ENCODE measurements at regions not wholly inside any gene's neighbourhood (a gene's known extent, or its start where the extent isn't known, plus 50 kb on each side); places are given as distances from the start of the nearest gene placed in this dataset.

DNA sequence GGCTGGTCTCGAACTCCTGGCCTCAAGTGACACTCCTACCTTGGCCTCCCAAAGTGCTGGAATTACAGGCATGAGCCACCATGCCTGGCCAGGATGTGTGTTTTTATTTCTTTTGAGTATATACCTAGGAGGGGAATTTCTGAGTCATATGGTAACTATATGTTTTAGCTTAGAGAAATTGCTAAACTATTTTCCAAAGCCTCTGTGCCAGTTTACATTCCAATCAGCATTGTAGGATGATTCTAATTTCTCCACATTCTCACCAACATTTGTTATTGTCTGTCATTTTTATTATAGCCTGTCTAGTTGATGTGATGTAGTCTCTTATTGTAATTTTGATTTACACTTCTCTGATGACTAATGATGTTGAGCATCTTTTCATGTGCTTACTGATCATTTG, 1576.0 kb downstream of the RPA4 start:
- no peak for TF ChIP-seq NFIC (IDR thresholded peaks at IDR 0.05)
- no peak for TF ChIP-seq EP300 (IDR thresholded peaks at IDR 0.05; ENCODE audit: borderline replicate concordance)
- TF ChIP-seq CEBPB (IDR thresholded peaks at IDR 0.05), result no peak
- no peak for TF ChIP-seq FOXM1 (IDR thresholded peaks at IDR 0.05; ENCODE audit: borderline replicate concordance, low read depth)
- no peak for TF ChIP-seq TCF12 (IDR thresholded peaks at IDR 0.05; ENCODE audit: low read depth)
- no peak for TF ChIP-seq ZBTB7A (IDR thresholded peaks at IDR 0.05; ENCODE audit: low read depth)
- TF ChIP-seq CREB1 (IDR thresholded peaks at IDR 0.05; ENCODE audit: low read depth), result no peak

Measured in Ishikawa (cell line).